ENCODE measurements at regions not wholly inside any gene's neighbourhood (a gene's known extent, or its start where the extent isn't known, plus 50 kb on each side); places are given as distances from the start of the nearest gene placed in this dataset.

DNA sequence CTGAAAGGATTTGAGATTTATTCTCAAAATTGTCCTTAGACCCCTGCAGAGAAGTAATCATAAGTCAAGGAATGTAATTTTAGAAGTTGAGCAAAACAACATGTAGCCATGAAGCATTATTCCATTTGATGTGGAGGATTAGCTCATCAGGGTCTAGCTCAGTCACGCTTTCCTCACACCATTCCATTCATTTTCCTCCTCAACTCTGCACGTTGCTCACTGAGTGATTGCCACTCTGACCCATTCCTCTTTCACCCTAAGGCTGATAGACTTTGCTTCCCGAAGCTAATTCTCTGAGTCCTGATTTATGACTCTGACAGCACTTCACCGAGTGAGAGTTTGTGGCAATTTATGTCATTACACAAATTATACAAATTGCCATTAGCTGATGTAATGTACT, 820.6 kb upstream of the PIK3C3 start:
- H3K9me3 ChIP-seq (ENCODE audit: low read length), result no peaks in the 10 kb centered on the region
- H3K4me3 ChIP-seq (ENCODE audit: low read depth, low read length, poor library complexity, severe bottlenecking), result no peak overlapping the region
- H3K4me2 ChIP-seq (ENCODE audit: low read length), result no peak overlapping the region
- no peaks in the 10 kb centered on the region for H3K9me2 ChIP-seq (ENCODE audit: insufficient read depth, low read length)
- CTCF ChIA-PET (ENCODE audit: unreplicated experiment), result no interaction called here
- POLR2A ChIA-PET, result interaction anchor here (0.6 kb wide), 1 partner anchor 1728 kb away, joined by 3 read pairs; no protein-coding TSS in a partner anchor
- no TSS peak for BruUV-seq (replicated peaks)
- no peaks in the 10 kb centered on the region for H3K36me3 ChIP-seq (ENCODE audit: insufficient read depth, low read length)
- no peak for DNase-seq (ENCODE audit: low spot score)
- intact Hi-C loops (cut with micrococcal nuclease; ENCODE audit: unreplicated experiment), result no loop called here
- no peaks in the 10 kb centered on the region for H3K79me2 ChIP-seq (ENCODE audit: insufficient read depth, low read depth, low read length)
- H3K27ac ChIP-seq (ENCODE audit: low read depth, low read length, poor library complexity, severe bottlenecking), result no peak overlapping the region
- no peak overlapping the region for H2AFZ ChIP-seq (ENCODE audit: low read length)
- TF ChIP-seq, protein P1, sequence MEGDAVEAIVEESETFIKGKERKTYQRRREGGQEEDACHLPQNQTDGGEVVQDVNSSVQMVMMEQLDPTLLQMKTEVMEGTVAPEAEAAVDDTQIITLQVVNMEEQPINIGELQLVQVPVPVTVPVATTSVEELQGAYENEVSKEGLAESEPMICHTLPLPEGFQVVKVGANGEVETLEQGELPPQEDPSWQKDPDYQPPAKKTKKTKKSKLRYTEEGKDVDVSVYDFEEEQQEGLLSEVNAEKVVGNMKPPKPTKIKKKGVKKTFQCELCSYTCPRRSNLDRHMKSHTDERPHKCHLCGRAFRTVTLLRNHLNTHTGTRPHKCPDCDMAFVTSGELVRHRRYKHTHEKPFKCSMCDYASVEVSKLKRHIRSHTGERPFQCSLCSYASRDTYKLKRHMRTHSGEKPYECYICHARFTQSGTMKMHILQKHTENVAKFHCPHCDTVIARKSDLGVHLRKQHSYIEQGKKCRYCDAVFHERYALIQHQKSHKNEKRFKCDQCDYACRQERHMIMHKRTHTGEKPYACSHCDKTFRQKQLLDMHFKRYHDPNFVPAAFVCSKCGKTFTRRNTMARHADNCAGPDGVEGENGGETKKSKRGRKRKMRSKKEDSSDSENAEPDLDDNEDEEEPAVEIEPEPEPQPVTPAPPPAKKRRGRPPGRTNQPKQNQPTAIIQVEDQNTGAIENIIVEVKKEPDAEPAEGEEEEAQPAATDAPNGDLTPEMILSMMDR (conservative IDR thresholded peaks at IDR 0.05; ENCODE audit: low read length), result no peak
- TF ChIP-seq EZH2phosphoT487 (IDR thresholded peaks at IDR 0.05; ENCODE audit: borderline replicate concordance, low read depth, low read length), result no peak
- H3K4me1 ChIP-seq (ENCODE audit: insufficient read depth, low read length, poor library complexity, severe bottlenecking), result no peaks in the 10 kb centered on the region
- H4K20me1 ChIP-seq (ENCODE audit: insufficient read depth, low read length), result no peaks in the 10 kb centered on the region

DNA sequence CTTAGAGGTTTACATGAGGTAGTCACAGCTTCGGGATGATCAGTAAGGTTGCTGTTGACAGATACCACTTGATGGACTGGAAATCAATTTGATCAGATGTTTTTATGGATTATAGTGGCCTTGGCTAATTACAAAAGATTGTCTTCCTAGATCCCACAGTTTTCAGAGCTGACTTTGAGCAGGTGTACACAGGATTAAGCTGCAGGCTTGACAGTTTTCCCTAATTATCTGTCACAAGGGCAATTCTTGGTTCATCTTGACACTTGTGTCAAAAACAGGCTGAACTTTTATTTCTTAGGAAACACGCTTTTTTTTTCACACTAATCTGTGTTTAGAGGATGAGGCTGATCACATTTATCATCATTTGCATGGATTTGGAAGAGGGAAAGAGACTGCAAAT, 824.0 kb upstream of the PIK3C3 start:
- no peaks in the 10 kb centered on the region for H4K20me1 ChIP-seq (ENCODE audit: insufficient read depth, low read length)
- no TSS peak for BruUV-seq (replicated peaks)
- no peak for DNase-seq (ENCODE audit: low spot score)
- ChIA-PET POLR2A (no interaction called here), CTCF (ENCODE audit: unreplicated experiment) (no interaction called here)
- intact Hi-C loops (cut with micrococcal nuclease; ENCODE audit: unreplicated experiment), result no loop called here
- H3K27ac ChIP-seq (ENCODE audit: low read depth, low read length, poor library complexity, severe bottlenecking), result no peak overlapping the region
- no peak overlapping the region for H3K4me2 ChIP-seq (ENCODE audit: low read length)
- H2AFZ ChIP-seq (ENCODE audit: low read length), result no peak overlapping the region
- H3K79me2 ChIP-seq (ENCODE audit: insufficient read depth, low read depth, low read length), result no peaks in the 10 kb centered on the region
- no peaks in the 10 kb centered on the region for H3K4me1 ChIP-seq (ENCODE audit: insufficient read depth, low read length, poor library complexity, severe bottlenecking)
- H3K4me3 ChIP-seq (ENCODE audit: low read depth, low read length, poor library complexity, severe bottlenecking), result no peak overlapping the region
- TF ChIP-seq, protein P1 (conservative IDR thresholded peaks at IDR 0.05; ENCODE audit: low read length), result no peak
- TF ChIP-seq EZH2phosphoT487 (IDR thresholded peaks at IDR 0.05; ENCODE audit: borderline replicate concordance, low read depth, low read length), result no peak
- H3K9me3 ChIP-seq (ENCODE audit: low read length), result no peaks in the 10 kb centered on the region
- no peaks in the 10 kb centered on the region for H3K9me2 ChIP-seq (ENCODE audit: insufficient read depth, low read length)
- H3K36me3 ChIP-seq (ENCODE audit: insufficient read depth, low read length), result no peaks in the 10 kb centered on the region

DNA sequence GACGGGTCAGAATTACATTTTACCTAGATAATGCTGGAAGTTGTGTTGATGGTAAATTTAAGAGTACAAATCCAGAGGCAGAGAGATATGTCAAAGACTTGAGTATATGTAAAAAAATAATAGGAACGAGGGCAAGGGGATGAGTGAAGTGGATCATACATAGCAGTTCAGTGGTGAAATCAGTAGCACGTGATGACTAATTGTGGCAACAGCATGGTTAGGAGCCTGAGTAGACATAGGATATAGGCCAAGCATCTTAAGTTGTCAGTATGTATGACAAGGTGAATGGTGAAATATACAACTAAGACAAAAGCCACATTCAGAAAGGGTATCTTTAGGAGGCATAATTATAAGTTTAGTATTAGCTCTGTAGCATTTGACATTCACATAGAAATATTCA, 826.5 kb upstream of the PIK3C3 start:
- no peaks in the 10 kb centered on the region for H3K79me2 ChIP-seq (ENCODE audit: insufficient read depth, low read depth, low read length)
- H3K9me2 ChIP-seq (ENCODE audit: insufficient read depth, low read length), result no peaks in the 10 kb centered on the region
- CTCF ChIA-PET (ENCODE audit: unreplicated experiment), result no interaction called here
- H3K4me1 ChIP-seq (ENCODE audit: insufficient read depth, low read length, poor library complexity, severe bottlenecking), result no peaks in the 10 kb centered on the region
- DNase-seq (ENCODE audit: low spot score), result no peak
- TF ChIP-seq, protein P1 (conservative IDR thresholded peaks at IDR 0.05; ENCODE audit: low read length), result no peak
- TF ChIP-seq EZH2phosphoT487 (IDR thresholded peaks at IDR 0.05; ENCODE audit: borderline replicate concordance, low read depth, low read length), result no peak
- no TSS peak for BruUV-seq (replicated peaks)
- no peak overlapping the region for H3K4me3 ChIP-seq (ENCODE audit: low read depth, low read length, poor library complexity, severe bottlenecking)
- no peaks in the 10 kb centered on the region for H4K20me1 ChIP-seq (ENCODE audit: insufficient read depth, low read length)
- POLR2A ChIA-PET, result no interaction called here
- no peaks in the 10 kb centered on the region for H3K36me3 ChIP-seq (ENCODE audit: insufficient read depth, low read length)
- intact Hi-C loops (cut with micrococcal nuclease; ENCODE audit: unreplicated experiment), result no loop called here
- no peak overlapping the region for H3K4me2 ChIP-seq (ENCODE audit: low read length)
- no peak overlapping the region for H2AFZ ChIP-seq (ENCODE audit: low read length)
- no peaks in the 10 kb centered on the region for H3K9me3 ChIP-seq (ENCODE audit: low read length)
- no peak overlapping the region for H3K27ac ChIP-seq (ENCODE audit: low read depth, low read length, poor library complexity, severe bottlenecking)
